T-helper 2 cell treated with Interferon-gamma antibody and Interleukin-4, amounts not matched to agents 5 μg/mL and 100 μg/mL, for 36 hours (primary cell): ENCODE measurements at regions not wholly inside any gene's neighbourhood (a gene's known extent, or its start where the extent isn't known, plus 50 kb on each side); places are given as distances from the start of the nearest gene placed in this dataset.

ENCODE experiments used
- DNase-seq: peaks from one replicate; pipeline ENCODE4 v3.0.0; 2021; ENCODE audit warnings: low spot score
- H3K27ac Mint-ChIP-seq: one replicate; pipeline ENCODE4 v1.8.0; 2021; ENCODE audit warnings: mild to moderate bottlenecking, mixed read lengths
- H3K27me3 Mint-ChIP-seq: one replicate; pipeline ENCODE4 v1.8.0; 2021; ENCODE audit warnings: low read depth, mixed read lengths
- H3K36me3 Mint-ChIP-seq: one replicate; pipeline ENCODE4 v1.8.0; 2021; ENCODE audit warnings: low read depth, mixed read lengths
- H3K4me1 Mint-ChIP-seq: one replicate; pipeline ENCODE4 v1.8.0; 2021; ENCODE audit warnings: low read depth, mixed read lengths
- H3K4me3 Mint-ChIP-seq: one replicate; pipeline ENCODE4 v1.8.0; 2022; ENCODE audit warnings: mild to moderate bottlenecking, moderate library complexity, mixed read lengths
- H3K9me3 Mint-ChIP-seq: one replicate; pipeline ENCODE4 v1.8.0; 2021; ENCODE audit warnings: mixed read lengths

DNA sequence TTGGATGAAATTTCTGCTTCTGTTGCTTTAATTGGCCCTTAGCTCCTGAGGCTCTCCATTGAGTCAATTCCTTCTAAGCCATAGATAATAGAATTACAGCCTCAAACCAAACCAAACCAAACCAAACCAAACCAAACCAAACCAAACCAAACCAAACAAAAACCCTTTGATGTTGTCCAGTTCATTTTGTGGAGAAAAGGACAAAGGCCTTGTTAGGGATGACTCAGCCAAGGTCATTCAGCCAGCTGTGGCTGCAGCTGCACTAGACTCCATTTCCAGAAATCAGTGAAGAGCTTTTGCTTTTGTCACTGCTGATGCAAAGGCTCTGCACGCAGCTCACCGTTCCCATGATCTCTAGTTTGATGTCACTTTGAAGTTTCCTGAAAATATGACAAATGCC, 82.2 kb upstream of the RMST start:
- no peak overlapping the region for H3K4me3 Mint-ChIP-seq
- no peaks in the 10 kb centered on the region for H3K36me3 Mint-ChIP-seq

GRCh38 chr12:97385121-97385520, 77.5 kb upstream of the RMST start:
- Mint-ChIP-seq H3K9me3 (no peaks in the 10 kb centered on the region), H3K4me3 (no peak overlapping the region), H3K36me3 (no peaks in the 10 kb centered on the region), H3K4me1 (no peaks in the 10 kb centered on the region), H3K27ac (no peak overlapping the region), H3K27me3 (no peaks in the 10 kb centered on the region)
- no peak for DNase-seq

More for the DNA sequence above, 82.2 kb upstream of the RMST start:
- Mint-ChIP-seq H3K4me1 (no peaks in the 10 kb centered on the region), H3K27me3 (no peaks in the 10 kb centered on the region), H3K27ac (no peak overlapping the region), H3K9me3 (no peaks in the 10 kb centered on the region)
- no peak for DNase-seq

- Mint-ChIP-seq H3K36me3 (no peaks in the 10 kb centered on the region), H3K27ac (no peak overlapping the region), H3K9me3 (no peaks in the 10 kb centered on the region), H3K4me3 (no peak overlapping the region), H3K27me3 (no peaks in the 10 kb centered on the region), H3K4me1 (no peaks in the 10 kb centered on the region)
- DNase-seq, result no peak
These were observed 76.4 kb upstream of the RMST start for GRCh38 chr12:97386133-97386581.

- H3K4me1 Mint-ChIP-seq, result no peaks in the 10 kb centered on the region
- H3K27me3 Mint-ChIP-seq, result no peaks in the 10 kb centered on the region
- no peak overlapping the region for H3K4me3 Mint-ChIP-seq
- no peak overlapping the region for H3K27ac Mint-ChIP-seq
- DNase-seq, result no peak
- H3K36me3 Mint-ChIP-seq, result no peaks in the 10 kb centered on the region
- no peaks in the 10 kb centered on the region for H3K9me3 Mint-ChIP-seq
These were observed 74.8 kb upstream of the RMST start for GRCh38 chr12:97387844-97388243.

GRCh38 chr12:97394657-97395056, 67.9 kb upstream of the RMST start:
- no peak for DNase-seq
- no peaks in the 10 kb centered on the region for H3K4me1 Mint-ChIP-seq
- no peak overlapping the region for H3K27ac Mint-ChIP-seq
- H3K9me3 Mint-ChIP-seq, result no peaks in the 10 kb centered on the region
- no peaks in the 10 kb centered on the region for H3K27me3 Mint-ChIP-seq
- H3K36me3 Mint-ChIP-seq, result no peaks in the 10 kb centered on the region
- no peak overlapping the region for H3K4me3 Mint-ChIP-seq

- Mint-ChIP-seq H3K9me3 (no peaks in the 10 kb centered on the region), H3K27ac (no peak overlapping the region), H3K4me3 (no peak overlapping the region), H3K27me3 (no peaks in the 10 kb centered on the region), H3K36me3 (no peaks in the 10 kb centered on the region), H3K4me1 (no peaks in the 10 kb centered on the region)
- no peak for DNase-seq
These were observed 65.6 kb upstream of the RMST start for GRCh38 chr12:97397008-97397407.

- Mint-ChIP-seq H3K27me3 (no peaks in the 10 kb centered on the region), H3K36me3 (no peaks in the 10 kb centered on the region), H3K4me1 (no peaks in the 10 kb centered on the region), H3K27ac (no peak overlapping the region), H3K4me3 (no peak overlapping the region), H3K9me3 (no peaks in the 10 kb centered on the region)
- no peak for DNase-seq
These were observed 63.9 kb upstream of the RMST start for GRCh38 chr12:97398704-97399103.

DNA sequence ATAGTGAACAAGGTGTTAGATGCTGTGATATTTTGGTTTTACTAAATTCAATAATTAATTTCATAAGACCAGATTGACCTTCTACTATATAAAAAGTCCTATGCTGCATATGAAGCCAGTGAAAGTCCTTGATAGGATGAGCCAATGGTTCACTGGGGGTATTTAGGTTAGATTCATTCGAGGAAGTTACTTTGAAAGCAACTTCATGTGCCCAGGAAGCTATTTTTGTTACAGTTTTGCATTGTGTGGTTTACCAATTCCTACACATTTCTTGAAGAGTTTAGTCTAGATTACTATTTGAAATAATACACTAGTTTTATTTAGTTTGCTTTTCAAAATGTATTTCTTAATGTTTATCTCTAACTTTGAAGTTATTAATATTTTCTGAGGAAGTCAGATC, 58.5 kb upstream of the RMST start:
- no peaks in the 10 kb centered on the region for H3K36me3 Mint-ChIP-seq

GRCh38 chr12:97404543-97404942, 58.1 kb upstream of the RMST start:
- H3K36me3 Mint-ChIP-seq, result no peaks in the 10 kb centered on the region
- H3K27ac Mint-ChIP-seq, result no peak overlapping the region
- H3K4me1 Mint-ChIP-seq, result no peaks in the 10 kb centered on the region
- H3K9me3 Mint-ChIP-seq, result no peaks in the 10 kb centered on the region
- H3K4me3 Mint-ChIP-seq, result no peak overlapping the region
- no peaks in the 10 kb centered on the region for H3K27me3 Mint-ChIP-seq
- no peak for DNase-seq

More for the DNA sequence above, 58.5 kb upstream of the RMST start:
- no peak for DNase-seq
- Mint-ChIP-seq H3K9me3 (no peaks in the 10 kb centered on the region), H3K4me1 (no peaks in the 10 kb centered on the region), H3K4me3 (no peak overlapping the region), H3K27ac (no peak overlapping the region), H3K27me3 (no peaks in the 10 kb centered on the region)

GRCh38 chr12:97408363-97408762, 54.2 kb upstream of the RMST start:
- H3K4me1 Mint-ChIP-seq, result no peaks in the 10 kb centered on the region
- no peaks in the 10 kb centered on the region for H3K9me3 Mint-ChIP-seq
- H3K4me3 Mint-ChIP-seq, result no peak overlapping the region
- no peak for DNase-seq
- H3K27ac Mint-ChIP-seq, result no peak overlapping the region
- no peaks in the 10 kb centered on the region for H3K27me3 Mint-ChIP-seq
- H3K36me3 Mint-ChIP-seq, result no peaks in the 10 kb centered on the region

GRCh38 chr12:97411341-97411740, 51.3 kb upstream of the RMST start:
- H3K36me3 Mint-ChIP-seq, result no peaks in the 10 kb centered on the region
- no peaks in the 10 kb centered on the region for H3K27me3 Mint-ChIP-seq
- H3K4me3 Mint-ChIP-seq, result no peak overlapping the region
- H3K4me1 Mint-ChIP-seq, result no peaks in the 10 kb centered on the region
- no peak overlapping the region for H3K27ac Mint-ChIP-seq
- no peak for DNase-seq
- no peaks in the 10 kb centered on the region for H3K9me3 Mint-ChIP-seq
